H1 (cell line): ENCODE measurements at regions not wholly inside any gene's neighbourhood (a gene's known extent, or its start where the extent isn't known, plus 50 kb on each side); places are given as distances from the start of the nearest gene placed in this dataset.

Source experiments
- CTCF ChIA-PET: fragments of 300-600 bp; sonication (Branson Sonifier 250); formaldehyde crosslinking; loops from one replicate; lab custom pipeline; 2021; ENCODE audit not compliant: partially characterized antibody; lab: Charles Lee
- POLR2A ChIA-PET: fragments of 300-600 bp; sonication (Branson Sonifier 250); formaldehyde crosslinking; loops from one replicate; lab custom pipeline; 2021; ENCODE audit warnings: inconsistent platforms; ENCODE audit not compliant: partially characterized antibody; lab: Charles Lee
- DNase-seq, 2 experiments: peaks; one replicate each; pipeline versions ENCODE4 v3.0.0 to v3.0.0-alpha.2; 2010 to 2022; ENCODE audit warnings: low spot score in 2 of 2, low read depth in 1 of 2, mixed read lengths in 1 of 2
- FAIRE-seq: peaks from 2 replicates; lab custom pipeline; 2011; peaks lifted over from hg19 to GRCh38; lab: Jason Lieb, UNC
- H2AFZ ChIP-seq: 2 replicates; pipeline ENCODE4 v1.8.1; 2012; ENCODE audit warnings: low read length, inconsistent platforms
- H2AK5ac ChIP-seq: 2 replicates; pipeline ENCODE4 v1.6.1; 2013; ENCODE audit warnings: low read depth, low read length
- H2BK120ac ChIP-seq: replicated peaks from 2 replicates; pipeline ENCODE3; 2013; ENCODE audit warnings: low read depth, low read length, inconsistent platforms
- H2BK12ac ChIP-seq: 2 replicates; pipeline ENCODE4 v1.6.1; 2013; ENCODE audit warnings: low read depth, low read length
- H2BK15ac ChIP-seq: 2 replicates; pipeline ENCODE4 v1.6.1; 2013; ENCODE audit warnings: low read length
- H2BK20ac ChIP-seq: 2 replicates; pipeline ENCODE4 v1.6.1; 2013; ENCODE audit warnings: low read length
- H2BK5ac ChIP-seq: 2 replicates; pipeline ENCODE4 v1.6.1; 2013; ENCODE audit warnings: low read depth, low read length
- H3K14ac ChIP-seq: 2 replicates; pipeline ENCODE4 v1.6.1; 2013; ENCODE audit warnings: inconsistent platforms; ENCODE audit not compliant: insufficient read length
- H3K18ac ChIP-seq: 2 replicates; pipeline ENCODE4 v1.6.1; 2013; ENCODE audit warnings: low read length; ENCODE audit errors: extremely low read depth
- H3K23ac ChIP-seq: 2 replicates; pipeline ENCODE4 v1.6.1; 2013; ENCODE audit warnings: inconsistent platforms; ENCODE audit not compliant: insufficient read length
- H3K23me2 ChIP-seq: 2 replicates; pipeline ENCODE4 v1.6.1; 2013; ENCODE audit warnings: low read depth, low read length
- H3K27ac ChIP-seq: 2 replicates; pipeline ENCODE4 v1.6.1; 2011; ENCODE audit warnings: low read depth, low read length, inconsistent platforms
- H3K27me3 ChIP-seq, 4 experiments: replicated peaks in 1 of 4; 1 replicate in 1 of 4; 2 replicates in 3 of 4; pipeline versions ENCODE4 v1.6.1 to v1.8.1; 2011 to 2013; ENCODE audit warnings: low read length in 3 of 4, mild to moderate bottlenecking in 3 of 4, inconsistent platforms in 2 of 4, mixed read lengths in 2 of 4, moderate library complexity in 1 of 4; ENCODE audit not compliant: control insufficient read depth in 3 of 4, insufficient read depth in 3 of 4; ENCODE audit errors: extremely low read depth in 1 of 4
- H3K36me3 ChIP-seq, 4 experiments: 2 replicates each; pipeline versions ENCODE4 v1.6.1 to v1.8.1; 2011 to 2013; ENCODE audit warnings: mild to moderate bottlenecking in 4 of 4, low read length in 3 of 4, moderate library complexity in 2 of 4, control low read depth in 1 of 4, inconsistent platforms in 1 of 4; ENCODE audit not compliant: insufficient read depth in 4 of 4, control insufficient read depth in 2 of 4
- H3K4ac ChIP-seq: replicated peaks from 2 replicates; pipeline ENCODE3; 2013; ENCODE audit warnings: low read length, low read depth, mixed read lengths, inconsistent platforms; ENCODE audit not compliant: insufficient read length
- H3K4me1 ChIP-seq, 4 experiments: replicated peaks in 1 of 4; 1 replicate in 1 of 4; 2 replicates in 3 of 4; pipeline versions ENCODE4 v1.6.1 to v1.8.1; 2011 to 2013; ENCODE audit warnings: low read length in 3 of 4, inconsistent platforms in 2 of 4, mixed read lengths in 1 of 4; ENCODE audit not compliant: insufficient read depth in 4 of 4, control insufficient read depth in 3 of 4
- H3K4me2 ChIP-seq, 2 experiments: 2 replicates each; pipeline versions ENCODE4 v1.6.1 to v1.8.1; 2011 to 2013; ENCODE audit warnings: low read depth in 2 of 2, low read length in 2 of 2, control low read depth in 1 of 2, inconsistent platforms in 1 of 2, mild to moderate bottlenecking in 1 of 2; ENCODE audit not compliant: insufficient read depth in 1 of 2
- H3K4me3 ChIP-seq, 4 experiments: fragments of 200-600, 300-600 bp in 1 of 4; sonication (generic), shearing (Covaris generic), sonication (Bioruptor Twin) in 1 of 4; 2 replicates each; pipeline versions ENCODE4 v1.5.1 to v1.8.1; 2011 to 2016; ENCODE audit warnings: low read length in 4 of 4, low read depth in 3 of 4, control low read depth in 2 of 4, inconsistent platforms in 2 of 4, mild to moderate bottlenecking in 2 of 4, mixed read lengths in 1 of 4, moderate library complexity in 1 of 4; ENCODE audit not compliant: insufficient read depth in 2 of 4; ENCODE audit errors: extremely low read depth in 1 of 4
- H3K56ac ChIP-seq: replicated peaks from 2 replicates; pipeline ENCODE3; 2013; ENCODE audit warnings: low read depth, mild to moderate bottlenecking, mixed read lengths, low read length, inconsistent platforms; ENCODE audit not compliant: insufficient read length
- H3K79me1 ChIP-seq: 2 replicates; pipeline ENCODE4 v1.6.1; 2013; ENCODE audit warnings: low read depth, low read length, control low read depth
- H3K79me2 ChIP-seq, 2 experiments: 2 replicates each; pipeline versions ENCODE4 v1.6.1 to v1.8.1; 2012 to 2013; ENCODE audit warnings: low read length in 2 of 2, mild to moderate bottlenecking in 2 of 2, inconsistent platforms in 1 of 2; ENCODE audit not compliant: insufficient read depth in 2 of 2, control insufficient read depth in 1 of 2
- H3K9ac ChIP-seq, 4 experiments: replicated peaks in 1 of 4; 1 replicate in 1 of 4; 2 replicates in 3 of 4; pipeline versions ENCODE4 v1.6.1 to v1.8.1; 2011 to 2013; ENCODE audit warnings: low read depth in 3 of 4, low read length in 3 of 4, control low read depth in 2 of 4, mild to moderate bottlenecking in 2 of 4, moderate library complexity in 2 of 4, inconsistent platforms in 1 of 4; ENCODE audit errors: extremely low read depth in 1 of 4
- H3K9me3 ChIP-seq, 2 experiments: 2 replicates each; pipeline versions ENCODE4 v1.6.1 to v1.8.1; 2012 to 2013; ENCODE audit warnings: mild to moderate bottlenecking in 2 of 2, moderate library complexity in 2 of 2, control low read depth in 1 of 2, inconsistent platforms in 1 of 2, low read depth in 1 of 2, low read length in 1 of 2, mixed read lengths in 1 of 2; ENCODE audit not compliant: insufficient read depth in 2 of 2
- H4K20me1 ChIP-seq, 2 experiments: replicated peaks in 1 of 2; 2 replicates each; pipeline versions ENCODE3 to v1.8.1; 2011 to 2013; ENCODE audit warnings: inconsistent platforms in 2 of 2, low read length in 2 of 2, mild to moderate bottlenecking in 1 of 2; ENCODE audit not compliant: insufficient read depth in 2 of 2, control insufficient read depth in 1 of 2
- H4K5ac ChIP-seq: 2 replicates; pipeline ENCODE4 v1.6.1; 2013; ENCODE audit warnings: low read length, low read depth, mixed read lengths, inconsistent platforms; ENCODE audit not compliant: insufficient read length
- H4K8ac ChIP-seq: 2 replicates; pipeline ENCODE4 v1.8.0; 2013; ENCODE audit warnings: mild to moderate bottlenecking, moderate library complexity, low read length, inconsistent platforms; ENCODE audit not compliant: insufficient read depth; ENCODE audit errors: extremely low read depth
- H4K91ac ChIP-seq: replicated peaks from 2 replicates; pipeline ENCODE3; 2013; ENCODE audit warnings: low read length, mixed read lengths, inconsistent platforms; ENCODE audit not compliant: insufficient read length
- CTCF ChIP-seq, 3 experiments: IDR thresholded peaks; 1 replicate in 2 of 3; 2 replicates in 1 of 3; pipeline versions ENCODE4 v1.5.1 to v1.6.1; 2011; ENCODE audit warnings: low read length in 3 of 3, mild to moderate bottlenecking in 3 of 3, inconsistent platforms in 2 of 3, low read depth in 1 of 3, moderate library complexity in 1 of 3; ENCODE audit not compliant: insufficient read depth in 1 of 3; ENCODE audit errors: control extremely low read depth in 1 of 3
- MAFK ChIP-seq: IDR thresholded peaks from 2 replicates; pipeline ENCODE4 v1.6.1; 2012; ENCODE audit warnings: low read depth, mild to moderate bottlenecking, improper control_type of control experiment, low read length
- POU5F1 ChIP-seq: IDR thresholded peaks from 2 replicates; pipeline ENCODE4 v1.6.1; 2011; ENCODE audit warnings: low read depth, mild to moderate bottlenecking, low read length, moderate library complexity
- RAD21 ChIP-seq, 2 experiments: IDR thresholded peaks in 1 of 2; conservative IDR thresholded peaks in 1 of 2; 2 replicates each; pipeline ENCODE4 v1.6.1; 2011; ENCODE audit warnings: low read depth in 2 of 2, low read length in 2 of 2, improper control_type of control experiment in 1 of 2, inconsistent platforms in 1 of 2, mild to moderate bottlenecking in 1 of 2, moderate library complexity in 1 of 2

GRCh38 chr16:60755907-60756306 is 1280.3 kb downstream of the CDH8 start:
- H3K56ac ChIP-seq, result no peak overlapping the region
- TF ChIP-seq MAFK, result 0 out of 2 replicates have a peak, but pooled peaks have one; percentile 35
- peak in 1 of 3 experiments; percentile 26; a peak in 1 of 4 replicates for TF ChIP-seq CTCF (IDR thresholded peaks at IDR 0.05; ENCODE audit: control extremely low read depth in 1 of 3, insufficient read depth in 1 of 3, low read depth in 1 of 3, low read length in 3 of 3)
- TF ChIP-seq POU5F1, result no peak
- TF ChIP-seq RAD21 (IDR thresholded peaks at IDR 0.05 in 1 of 2, conservative IDR thresholded peaks at IDR 0.05 in 1 of 2; ENCODE audit: low read depth in 2 of 2, low read length in 2 of 2), result peak; percentile 60 to 63
- no peak overlapping the region for H2BK120ac ChIP-seq
- no peaks in the 10 kb centered on the region for H3K79me1 ChIP-seq
- H3K36me3 ChIP-seq, result no peaks in the 10 kb centered on the region
- H2BK5ac ChIP-seq, result no peak overlapping the region
- ChIA-PET CTCF (interaction anchor here (0.6 to 1.4 kb wide), 4 partner anchors 9 to 1386 kb away, joined by 3 to 4 read pairs (median 4); no protein-coding TSS in a partner anchor), POLR2A (no interaction called here)
- H2AFZ ChIP-seq, result no peak overlapping the region
- no peak overlapping the region for H2BK12ac ChIP-seq
- no peak overlapping the region for H4K8ac ChIP-seq
- H4K5ac ChIP-seq, result no peak overlapping the region
- H2BK20ac ChIP-seq, result no peak overlapping the region
- H3K4ac ChIP-seq, result no peak overlapping the region
- H3K23me2 ChIP-seq, result no peaks in the 10 kb centered on the region
- H4K20me1 ChIP-seq, result no peaks in the 10 kb centered on the region
- no peak overlapping the region for H2AK5ac ChIP-seq
- H3K4me3 ChIP-seq, result no peak overlapping the region
- no peaks in the 10 kb centered on the region; a peak in 1 of 7 replicates for H3K4me1 ChIP-seq
- no peak overlapping the region for H3K4me2 ChIP-seq
- no peaks in the 10 kb centered on the region for H3K79me2 ChIP-seq
- H4K91ac ChIP-seq, result no peak overlapping the region
- no peak overlapping the region for H3K14ac ChIP-seq
- H3K23ac ChIP-seq, result no peak overlapping the region
- DNase-seq, result no peak
- H3K27ac ChIP-seq, result no peak overlapping the region
- no peaks in the 10 kb centered on the region for H3K9me3 ChIP-seq
- H3K9ac ChIP-seq, result no peak overlapping the region
- no peak for FAIRE-seq
- no peaks in the 10 kb centered on the region for H3K27me3 ChIP-seq
- H3K18ac ChIP-seq, result no peak overlapping the region
- H2BK15ac ChIP-seq, result no peak overlapping the region
